ENCODE measurements at regions not wholly inside any gene's neighbourhood (a gene's known extent, or its start where the extent isn't known, plus 50 kb on each side); places are given as distances from the start of the nearest gene placed in this dataset.

DNA sequence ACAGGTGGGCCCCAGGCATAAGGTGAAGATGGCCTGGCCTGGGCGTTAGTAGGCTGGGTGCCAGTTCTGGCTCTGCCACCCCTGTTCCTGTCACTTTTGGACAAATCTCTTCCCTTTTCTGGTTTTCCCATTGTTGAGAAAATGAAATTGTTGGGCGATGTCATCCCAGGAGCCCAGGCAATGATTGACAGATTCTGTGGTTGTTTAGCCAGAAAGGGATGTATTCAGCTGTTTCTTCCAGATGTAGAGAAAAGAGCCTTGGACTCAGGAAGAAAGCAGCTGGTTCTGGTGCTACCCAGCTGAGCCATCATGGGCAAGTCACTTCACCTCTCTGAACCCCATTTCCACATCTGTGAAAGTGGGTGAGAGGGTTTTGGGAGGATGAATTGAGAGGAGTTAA, 60.1 kb upstream of the MRTFB start:
- TF ChIP-seq, protein P1, sequence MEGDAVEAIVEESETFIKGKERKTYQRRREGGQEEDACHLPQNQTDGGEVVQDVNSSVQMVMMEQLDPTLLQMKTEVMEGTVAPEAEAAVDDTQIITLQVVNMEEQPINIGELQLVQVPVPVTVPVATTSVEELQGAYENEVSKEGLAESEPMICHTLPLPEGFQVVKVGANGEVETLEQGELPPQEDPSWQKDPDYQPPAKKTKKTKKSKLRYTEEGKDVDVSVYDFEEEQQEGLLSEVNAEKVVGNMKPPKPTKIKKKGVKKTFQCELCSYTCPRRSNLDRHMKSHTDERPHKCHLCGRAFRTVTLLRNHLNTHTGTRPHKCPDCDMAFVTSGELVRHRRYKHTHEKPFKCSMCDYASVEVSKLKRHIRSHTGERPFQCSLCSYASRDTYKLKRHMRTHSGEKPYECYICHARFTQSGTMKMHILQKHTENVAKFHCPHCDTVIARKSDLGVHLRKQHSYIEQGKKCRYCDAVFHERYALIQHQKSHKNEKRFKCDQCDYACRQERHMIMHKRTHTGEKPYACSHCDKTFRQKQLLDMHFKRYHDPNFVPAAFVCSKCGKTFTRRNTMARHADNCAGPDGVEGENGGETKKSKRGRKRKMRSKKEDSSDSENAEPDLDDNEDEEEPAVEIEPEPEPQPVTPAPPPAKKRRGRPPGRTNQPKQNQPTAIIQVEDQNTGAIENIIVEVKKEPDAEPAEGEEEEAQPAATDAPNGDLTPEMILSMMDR (IDR thresholded peaks at IDR 0.05; ENCODE audit: low read depth, low read length): no peak
- no peak overlapping the region for H3K4me3 ChIP-seq (replicated peaks in 1 of 2; ENCODE audit: low read depth in 2 of 2, low read length in 2 of 2)
- DNase-seq (ENCODE audit: low read depth in 2 of 2): no peak

GRCh38 chr16:14011846-14012245, 59.3 kb upstream of the MRTFB start:
- H3K4me3 ChIP-seq (replicated peaks in 1 of 2; ENCODE audit: low read depth in 2 of 2, low read length in 2 of 2): no peak overlapping the region
- TF ChIP-seq, protein P1 (IDR thresholded peaks at IDR 0.05; ENCODE audit: low read depth, low read length): no peak
- no peak for DNase-seq (ENCODE audit: low read depth in 2 of 2)

- TF ChIP-seq, protein P1 (IDR thresholded peaks at IDR 0.05; ENCODE audit: low read depth, low read length): no peak
- DNase-seq (ENCODE audit: low read depth in 2 of 2): no peak
- no peak overlapping the region for H3K4me3 ChIP-seq (replicated peaks in 1 of 2; ENCODE audit: low read depth in 2 of 2, low read length in 2 of 2)
Measured at GRCh38 chr16:14013145-14013570, 58.0 kb upstream of the MRTFB start.

DNA sequence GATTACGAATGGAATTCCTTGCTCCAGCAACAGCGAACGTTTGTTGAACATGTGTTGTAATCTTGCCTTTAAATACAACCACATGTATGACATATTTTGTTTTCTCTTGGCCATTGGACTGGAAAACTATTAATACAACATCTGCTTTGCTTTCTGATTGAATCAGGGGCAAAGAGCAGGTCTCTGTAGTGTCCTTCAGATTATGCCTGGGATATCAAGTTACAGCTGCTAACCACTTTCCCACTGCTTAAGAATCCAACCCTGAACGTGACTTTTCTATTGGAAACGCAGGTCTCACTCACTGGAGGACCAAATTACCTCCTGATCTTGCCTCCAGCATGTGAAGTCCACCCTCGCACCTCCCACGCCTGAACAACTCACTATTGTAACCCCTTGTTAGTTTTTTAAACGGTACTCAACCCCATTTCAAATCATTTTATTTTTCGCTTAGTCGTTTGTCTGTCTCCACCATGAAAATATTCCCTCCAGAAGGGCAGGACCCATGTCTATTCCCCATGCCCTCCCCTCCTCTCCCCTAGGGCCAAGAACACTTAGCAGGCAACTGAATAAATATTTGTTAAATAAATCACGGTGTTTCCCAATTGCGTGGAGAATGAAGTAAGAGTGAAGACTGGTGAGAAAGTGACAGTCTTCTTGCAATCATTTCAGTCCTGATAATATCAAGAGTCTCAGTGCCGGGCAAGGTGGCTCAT, 57.4 kb upstream of the MRTFB start:
- peak; percentile 83 to 87 for DNase-seq (ENCODE audit: low read depth in 2 of 2)
- H3K4me3 ChIP-seq (replicated peaks in 1 of 2; ENCODE audit: low read depth in 2 of 2, low read length in 2 of 2): no peak overlapping the region

GRCh38 chr16:14014284-14014625, 56.9 kb upstream of the MRTFB start:
- H3K4me3 ChIP-seq (replicated peaks in 1 of 2; ENCODE audit: low read depth in 2 of 2, low read length in 2 of 2): no peak overlapping the region
- TF ChIP-seq, protein P1 (IDR thresholded peaks at IDR 0.05; ENCODE audit: low read depth, low read length): no peak
- no peak for DNase-seq (ENCODE audit: low read depth in 2 of 2)

More for the DNA sequence above, 57.4 kb upstream of the MRTFB start:
- TF ChIP-seq, protein P1 (IDR thresholded peaks at IDR 0.05; ENCODE audit: low read depth, low read length): no peak

- TF ChIP-seq, protein P1 (IDR thresholded peaks at IDR 0.05; ENCODE audit: low read depth, low read length): no peak
- DNase-seq (ENCODE audit: low read depth in 2 of 2): no peak
Measured at GRCh38 chr16:14015033-14015432, 56.1 kb upstream of the MRTFB start.

GRCh38 chr16:14015461-14015860, 55.7 kb upstream of the MRTFB start:
- no peak for DNase-seq (ENCODE audit: low read depth in 2 of 2)
- TF ChIP-seq, protein P1 (IDR thresholded peaks at IDR 0.05; ENCODE audit: low read depth, low read length): no peak
- H3K4me3 ChIP-seq (replicated peaks in 1 of 2; ENCODE audit: low read depth in 2 of 2, low read length in 2 of 2): no peak overlapping the region

More at GRCh38 chr16:14015033-14015432, 56.1 kb upstream of the MRTFB start:
- no peak overlapping the region for H3K4me3 ChIP-seq (replicated peaks in 1 of 2; ENCODE audit: low read depth in 2 of 2, low read length in 2 of 2)
